H9 (cell line): ENCODE measurements at regions not wholly inside any gene's neighbourhood (a gene's known extent, or its start where the extent isn't known, plus 50 kb on each side); places are given as distances from the start of the nearest gene placed in this dataset.

ENCODE experiments used
- DNase-seq: peaks from one replicate; pipeline ENCODE4 v3.0.0-alpha.2; 2017
- H2AFZ ChIP-seq: one replicate; pipeline ENCODE4 v1.6.1; 2013; ENCODE audit warnings: mild to moderate bottlenecking, low read length, control low read depth, moderate library complexity
- H2AK5ac ChIP-seq: 2 replicates; pipeline ENCODE4 v1.6.1; 2013; ENCODE audit warnings: low read length, control low read depth, mixed read lengths; ENCODE audit not compliant: insufficient read length
- H2BK120ac ChIP-seq: one replicate; pipeline ENCODE4 v1.6.1; 2013; ENCODE audit warnings: low read depth, mild to moderate bottlenecking, low read length, control low read depth, inconsistent platforms; ENCODE audit not compliant: poor library complexity, severe bottlenecking
- H2BK12ac ChIP-seq: 2 replicates; pipeline ENCODE4 v1.6.1; 2013; ENCODE audit warnings: low read length, control low read depth, mixed read lengths, low read depth; ENCODE audit not compliant: insufficient read length
- H2BK15ac ChIP-seq: 2 replicates; pipeline ENCODE4 v1.6.1; 2013; ENCODE audit warnings: low read depth, low read length, control low read depth
- H2BK20ac ChIP-seq: one replicate; pipeline ENCODE4 v1.6.1; 2013; ENCODE audit warnings: low read depth, mild to moderate bottlenecking, low read length, control low read depth, inconsistent platforms; ENCODE audit not compliant: poor library complexity, severe bottlenecking
- H2BK5ac ChIP-seq: 2 replicates; pipeline ENCODE4 v1.6.1; 2013; ENCODE audit warnings: low read length, control low read depth, mixed read lengths; ENCODE audit not compliant: insufficient read length
- H3K14ac ChIP-seq: 2 replicates; pipeline ENCODE4 v1.6.1; 2013; ENCODE audit warnings: low read length, control low read depth; ENCODE audit not compliant: insufficient read depth
- H3K18ac ChIP-seq: 2 replicates; pipeline ENCODE4 v1.6.1; 2013; ENCODE audit warnings: low read depth, mild to moderate bottlenecking, mixed read lengths, low read length, control low read depth; ENCODE audit not compliant: insufficient read length
- H3K23ac ChIP-seq: 2 replicates; pipeline ENCODE4 v1.6.1; 2013; ENCODE audit warnings: low read length, control low read depth, mixed read lengths, low read depth; ENCODE audit not compliant: insufficient read length
- H3K23me2 ChIP-seq: 2 replicates; pipeline ENCODE4 v1.6.1; 2013; ENCODE audit warnings: low read depth, mild to moderate bottlenecking, mixed read lengths, low read length, control low read depth; ENCODE audit not compliant: insufficient read length, poor library complexity, severe bottlenecking
- H3K27ac ChIP-seq: 2 replicates; pipeline ENCODE4 v1.5.1; 2013; ENCODE audit warnings: low read length, control low read depth, mixed read lengths, low read depth; ENCODE audit not compliant: insufficient read length
- H3K27me3 ChIP-seq: 2 replicates; pipeline ENCODE4 v1.6.1; 2013; ENCODE audit warnings: low read length, control low read depth, inconsistent platforms; ENCODE audit not compliant: insufficient read depth
- H3K4ac ChIP-seq: 2 replicates; pipeline ENCODE4 v1.6.1; 2013; ENCODE audit warnings: low read depth, mild to moderate bottlenecking, control low read depth, inconsistent platforms, low read length, moderate library complexity
- H3K4me1 ChIP-seq: 2 replicates; pipeline ENCODE4 v1.6.1; 2013; ENCODE audit warnings: low read length, control low read depth, inconsistent platforms; ENCODE audit not compliant: insufficient read depth
- H3K4me2 ChIP-seq: 2 replicates; pipeline ENCODE4 v1.6.1; 2013; ENCODE audit warnings: low read length, control low read depth, mixed read lengths; ENCODE audit not compliant: insufficient read length, insufficient read depth
- H3K56ac ChIP-seq: 2 replicates; pipeline ENCODE4 v1.6.1; 2013; ENCODE audit warnings: low read depth, mild to moderate bottlenecking, mixed read lengths, low read length, control low read depth; ENCODE audit not compliant: insufficient read length
- H3K79me1 ChIP-seq: 2 replicates; pipeline ENCODE4 v1.6.1; 2013; ENCODE audit warnings: low read depth, mild to moderate bottlenecking, moderate library complexity, low read length, control low read depth, inconsistent platforms; ENCODE audit not compliant: insufficient read depth, poor library complexity, severe bottlenecking
- H3K79me2 ChIP-seq: 2 replicates; pipeline ENCODE4 v1.6.1; 2013; ENCODE audit warnings: low read length, control low read depth, inconsistent platforms; ENCODE audit not compliant: insufficient read depth
- H3K9ac ChIP-seq: 2 replicates; pipeline ENCODE4 v1.6.1; 2013; ENCODE audit warnings: low read length, control low read depth, mixed read lengths; ENCODE audit not compliant: insufficient read length; ENCODE audit errors: extremely low read depth
- H3K9me3 ChIP-seq: one replicate; pipeline ENCODE4 v1.6.1; 2013; ENCODE audit warnings: low read depth, low read length, inconsistent platforms; ENCODE audit not compliant: control insufficient read depth
- H3T11ph ChIP-seq: one replicate; pipeline ENCODE4 v1.6.1; 2013; ENCODE audit warnings: mild to moderate bottlenecking, low read length, control low read depth, inconsistent platforms
- H4K20me1 ChIP-seq: one replicate; pipeline ENCODE4 v1.6.1; 2013; ENCODE audit not compliant: control insufficient read depth, insufficient read length, insufficient read depth
- H4K5ac ChIP-seq: 2 replicates; pipeline ENCODE4 v1.6.1; 2013; ENCODE audit warnings: low read depth, mild to moderate bottlenecking, mixed read lengths, low read length, control low read depth; ENCODE audit not compliant: insufficient read length
- H4K8ac ChIP-seq: replicated peaks from 2 replicates; pipeline ENCODE4 v1.6.1; 2013; ENCODE audit warnings: low read length, control low read depth, mixed read lengths, low read depth; ENCODE audit not compliant: insufficient read length
- H4K91ac ChIP-seq: 2 replicates; pipeline ENCODE4 v1.6.1; 2013; ENCODE audit warnings: low read depth, mild to moderate bottlenecking, moderate library complexity, mixed read lengths, low read length, control low read depth; ENCODE audit not compliant: insufficient read length
- H3K27ac Mint-ChIP-seq, 3 experiments: 2 replicates in 2 of 3; 3 replicates in 1 of 3; pipeline ENCODE4 v1.8.0; 2020 to 2021; ENCODE audit warnings: mixed read lengths in 3 of 3, mild to moderate bottlenecking in 1 of 3, moderate library complexity in 1 of 3
- H3K27me3 Mint-ChIP-seq: 2 replicates; pipeline ENCODE4 v1.8.0; 2021; ENCODE audit warnings: low read depth, mild to moderate bottlenecking, moderate library complexity, mixed read lengths
- H3K36me3 Mint-ChIP-seq, 3 experiments: 2 replicates in 2 of 3; 3 replicates in 1 of 3; pipeline ENCODE4 v1.8.0; 2020 to 2021; ENCODE audit warnings: low read depth in 3 of 3, mixed read lengths in 3 of 3; ENCODE audit not compliant: insufficient read depth in 1 of 3
- H3K4me1 Mint-ChIP-seq, 2 experiments: 2 replicates each; pipeline ENCODE4 v1.8.0; 2020; ENCODE audit warnings: mixed read lengths in 2 of 2
- H3K4me3 Mint-ChIP-seq, 2 experiments: 2 replicates in 1 of 2; 3 replicates in 1 of 2; pipeline ENCODE4 v1.8.0; 2020 to 2021; ENCODE audit warnings: mild to moderate bottlenecking in 2 of 2, mixed read lengths in 2 of 2, moderate library complexity in 1 of 2
- H3K9me3 Mint-ChIP-seq, 2 experiments: 2 replicates in 1 of 2; 3 replicates in 1 of 2; pipeline ENCODE4 v1.8.0; 2020; ENCODE audit warnings: mild to moderate bottlenecking in 2 of 2, mixed read lengths in 2 of 2, moderate library complexity in 1 of 2
- CTCF ChIP-seq: fragments of 200-600 bp; sonication (generic); conservative IDR thresholded peaks from 3 replicates; pipeline ENCODE4 v1.8.0; 2021; ENCODE audit warnings: antibody characterized with exemption, mild to moderate bottlenecking
- WGBS: extraction: QIAGEN DNeasy Blood & Tissue Kit; methylation state at CpG from one replicate; pipeline ENCODE4 v1.1.7; 2013; ENCODE audit warnings: missing lambda C conversion rate, low lambda C conversion rate, mixed read lengths; ENCODE audit not compliant: insufficient read length; ENCODE audit errors: extremely low coverage; 5-methylcytosine and 5-hydroxymethylcytosine counted together

DNA sequence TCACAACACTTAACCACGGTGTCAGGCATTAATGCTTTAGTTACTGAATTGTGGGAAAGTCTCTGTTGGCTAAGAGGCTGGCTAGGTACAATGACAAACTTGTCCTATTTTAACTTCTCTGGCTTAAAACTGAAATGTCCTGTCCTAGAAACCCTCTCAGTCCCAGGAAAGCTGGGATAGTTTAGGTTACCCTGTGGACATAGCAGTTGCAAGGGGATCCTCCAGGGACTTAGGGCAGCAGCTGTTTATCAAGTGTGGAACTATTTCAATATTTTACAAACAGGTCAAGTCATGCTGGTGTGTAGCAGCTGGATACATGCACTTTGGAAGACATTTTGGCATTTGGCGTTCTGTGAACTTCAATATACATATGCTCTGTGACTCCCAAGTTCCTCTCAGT, 95.0 kb upstream of the ARRDC3 start:
- Histone ChIP-seq H4K91ac (no peak overlapping the region), H2BK120ac (no peak overlapping the region), H3K18ac (no peak overlapping the region), H3K23me2 (no peaks in the 10 kb centered on the region), H3K56ac (no peak overlapping the region), H2AK5ac (no peak overlapping the region), H4K5ac (no peak overlapping the region), H2BK20ac (no peak overlapping the region), H3K27me3 (no peaks in the 10 kb centered on the region), H3K14ac (no peak overlapping the region), H2BK15ac (no peak overlapping the region), H3K9me3 (no peaks in the 10 kb centered on the region), H3K9ac (no peak overlapping the region), H3K4me1 (no peaks in the 10 kb centered on the region), H4K8ac (no peak overlapping the region), H3K23ac (no peak overlapping the region), H2BK12ac (no peak overlapping the region), H3K79me2 (no peaks in the 10 kb centered on the region), H2AFZ (no peak overlapping the region), H3T11ph (no peak overlapping the region), H2BK5ac (no peak overlapping the region), H3K27ac (no peak overlapping the region), H4K20me1 (no peaks in the 10 kb centered on the region), H3K79me1 (no peaks in the 10 kb centered on the region), H3K4me2 (no peak overlapping the region), H3K4ac (no peak overlapping the region)
- Mint-ChIP-seq H3K36me3 (no peaks in the 10 kb centered on the region), H3K4me1 (no peaks in the 10 kb centered on the region), H3K9me3 (no peaks in the 10 kb centered on the region), H3K4me3 (no peak overlapping the region), H3K27me3 (no peaks in the 10 kb centered on the region), H3K27ac (no peak overlapping the region)
- no peak for TF ChIP-seq CTCF
- DNase-seq, result no peak
- WGBS, result no CpG with 5 or more reads among the region's 2 CpGs
